Uterus (tissue), 3 donors: ENCODE measurements at regions not wholly inside any gene's neighbourhood (a gene's known extent, or its start where the extent isn't known, plus 50 kb on each side); places are given as distances from the start of the nearest gene placed in this dataset.
A peak's percentile ranks its signal among the peaks of the same experiment; 100 is the strongest.

Experiments
- DNase-seq, 2 donors: peaks; one replicate each; pipeline ENCODE4 v3.0.0-alpha.2; 2019 to 2020
- H3K27ac ChIP-seq, 2 donors: fragments of 200-600 bp; sonication (generic); 1 replicate in 1 of 2; 2 replicates in 1 of 2; pipeline ENCODE4 v1.5.1; 2016 to 2018
- H3K27me3 ChIP-seq, 2 donors: fragments of 200-600 bp; sonication (generic); one replicate each; pipeline ENCODE4 v1.5.1; 2018 to 2019; ENCODE audit warnings: control low read depth in 1 of 2
- H3K36me3 ChIP-seq, 2 donors: fragments of 200-600 bp; sonication (generic); one replicate each; pipeline ENCODE4 v1.5.1; 2019; ENCODE audit warnings: control low read depth in 1 of 2
- H3K4me1 ChIP-seq, 2 donors: fragments of 200-600 bp; sonication (generic); one replicate each; pipeline ENCODE4 v1.5.1; 2018 to 2019; ENCODE audit warnings: control low read depth in 1 of 2
- H3K4me3 ChIP-seq, 2 donors: fragments of 200-600 bp; sonication (generic); 1 replicate in 1 of 2; 2 replicates in 1 of 2; pipeline ENCODE4 v1.5.1; 2018 to 2019; ENCODE audit warnings: mild to moderate bottlenecking in 1 of 2
- H3K9me3 ChIP-seq, 2 donors: fragments of 200-600 bp; sonication (generic); one replicate each; pipeline ENCODE4 v1.5.1; 2019; ENCODE audit warnings: control low read depth in 1 of 2
- POLR2A ChIP-seq, 2 donors: fragments of 450-650 bp; IDR thresholded peaks; one replicate each; pipeline ENCODE4 v1.6.1; 2016; ENCODE audit warnings: antibody characterized with exemption in 2 of 2, mild to moderate bottlenecking in 1 of 2, moderate library complexity in 1 of 2
- intact Hi-C: fragments of 100-400 bp; cut with DNase I; formaldehyde crosslinking; loops from one replicate; pipeline ENCODE4 v1.15.1; 2023; ENCODE audit warnings: low total_unique reads
- TF ChIP-seq, protein P1 (sequence below), 4 experiments: fragments of 200-600 bp in 2 of 4; fragments of 450-650 bp in 2 of 4; sonication (generic) in 2 of 4; IDR thresholded peaks; one replicate each; pipeline ENCODE4 v1.5.1; 2016 to 2019; ENCODE audit warnings: antibody characterized with exemption in 4 of 4, mild to moderate bottlenecking in 2 of 4, moderate library complexity in 1 of 4
- donor health status: DM: yes; HTN: yes; CAD: no.

GRCh38 chr20:12294678-12295077, 377.0 kb downstream of the BTBD3 start:
- intact Hi-C loops = no loop called here
- TF ChIP-seq, protein P1, sequence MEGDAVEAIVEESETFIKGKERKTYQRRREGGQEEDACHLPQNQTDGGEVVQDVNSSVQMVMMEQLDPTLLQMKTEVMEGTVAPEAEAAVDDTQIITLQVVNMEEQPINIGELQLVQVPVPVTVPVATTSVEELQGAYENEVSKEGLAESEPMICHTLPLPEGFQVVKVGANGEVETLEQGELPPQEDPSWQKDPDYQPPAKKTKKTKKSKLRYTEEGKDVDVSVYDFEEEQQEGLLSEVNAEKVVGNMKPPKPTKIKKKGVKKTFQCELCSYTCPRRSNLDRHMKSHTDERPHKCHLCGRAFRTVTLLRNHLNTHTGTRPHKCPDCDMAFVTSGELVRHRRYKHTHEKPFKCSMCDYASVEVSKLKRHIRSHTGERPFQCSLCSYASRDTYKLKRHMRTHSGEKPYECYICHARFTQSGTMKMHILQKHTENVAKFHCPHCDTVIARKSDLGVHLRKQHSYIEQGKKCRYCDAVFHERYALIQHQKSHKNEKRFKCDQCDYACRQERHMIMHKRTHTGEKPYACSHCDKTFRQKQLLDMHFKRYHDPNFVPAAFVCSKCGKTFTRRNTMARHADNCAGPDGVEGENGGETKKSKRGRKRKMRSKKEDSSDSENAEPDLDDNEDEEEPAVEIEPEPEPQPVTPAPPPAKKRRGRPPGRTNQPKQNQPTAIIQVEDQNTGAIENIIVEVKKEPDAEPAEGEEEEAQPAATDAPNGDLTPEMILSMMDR (IDR thresholded peaks at IDR 0.05) = no peak
- TF ChIP-seq POLR2A (IDR thresholded peaks at IDR 0.05) = no peak
- Histone ChIP-seq H3K4me1 (no peaks in the 10 kb centered on the region), H3K27ac (no peak overlapping the region), H3K4me3 (no peak overlapping the region), H3K36me3 (no peaks in the 10 kb centered on the region), H3K9me3 (peaks cover 0 to 7% of the 10 kb centered on the region in 2 donors), H3K27me3 (no peaks in the 10 kb centered on the region)
- DNase-seq = no peak

GRCh38 chr20:12305188-12305950, 387.7 kb downstream of the BTBD3 start:
- TF ChIP-seq POLR2A (IDR thresholded peaks at IDR 0.05) = no peak
- TF ChIP-seq, protein P1 (IDR thresholded peaks at IDR 0.05) = no peak
- Histone ChIP-seq H3K36me3 (no peaks in the 10 kb centered on the region), H3K27me3 (no peaks in the 10 kb centered on the region), H3K4me1 (no peaks in the 10 kb centered on the region), H3K27ac (peak overlapping the region; percentile 50 to 68), H3K4me3 (no peak overlapping the region), H3K9me3 (no peaks in the 10 kb centered on the region)
- no peak for DNase-seq
- intact Hi-C loops = no loop called here

DNA sequence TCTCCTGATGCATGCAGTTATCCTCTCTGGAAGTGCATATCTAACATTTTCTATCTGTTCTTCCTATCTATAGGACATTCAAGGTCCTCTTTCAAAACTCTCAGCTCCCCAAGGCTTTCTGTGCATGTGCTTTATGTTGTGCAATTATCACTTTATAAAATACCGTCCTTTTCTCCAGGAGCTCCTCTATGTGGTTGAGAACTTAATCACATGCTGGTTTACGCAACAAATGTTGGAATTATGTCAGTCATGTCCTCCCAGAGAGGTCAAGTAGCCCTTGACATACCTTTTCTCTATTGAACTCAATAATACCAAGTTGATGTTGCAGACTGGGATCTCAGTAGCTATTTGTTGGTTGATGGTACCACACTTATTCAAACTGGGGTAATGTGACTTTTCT, 388.4 kb downstream of the BTBD3 start:
- H3K9me3 ChIP-seq = no peaks in the 10 kb centered on the region
- H3K4me3 ChIP-seq = no peak overlapping the region
- intact Hi-C loops = no loop called here
- no peak for DNase-seq
- TF ChIP-seq, protein P1 (IDR thresholded peaks at IDR 0.05) = no peak
- TF ChIP-seq POLR2A (IDR thresholded peaks at IDR 0.05) = no peak
- H3K36me3 ChIP-seq = no peaks in the 10 kb centered on the region
- H3K27me3 ChIP-seq = no peaks in the 10 kb centered on the region
- peak overlapping the region; percentile 50 to 68 for H3K27ac ChIP-seq
- H3K4me1 ChIP-seq = no peaks in the 10 kb centered on the region

- H3K4me3 ChIP-seq = no peak overlapping the region
- H3K9me3 ChIP-seq = no peaks in the 10 kb centered on the region
- DNase-seq = no peak
- no peaks in the 10 kb centered on the region for H3K36me3 ChIP-seq
- intact Hi-C loops = no loop called here
- no peak overlapping the region for H3K27ac ChIP-seq
- no peaks in the 10 kb centered on the region for H3K27me3 ChIP-seq
- TF ChIP-seq, protein P1 (IDR thresholded peaks at IDR 0.05) = no peak
- no peak for TF ChIP-seq POLR2A (IDR thresholded peaks at IDR 0.05)
- no peaks in the 10 kb centered on the region for H3K4me1 ChIP-seq
Observed at GRCh38 chr20:12311094-12311865, 393.6 kb downstream of the BTBD3 start.

DNA sequence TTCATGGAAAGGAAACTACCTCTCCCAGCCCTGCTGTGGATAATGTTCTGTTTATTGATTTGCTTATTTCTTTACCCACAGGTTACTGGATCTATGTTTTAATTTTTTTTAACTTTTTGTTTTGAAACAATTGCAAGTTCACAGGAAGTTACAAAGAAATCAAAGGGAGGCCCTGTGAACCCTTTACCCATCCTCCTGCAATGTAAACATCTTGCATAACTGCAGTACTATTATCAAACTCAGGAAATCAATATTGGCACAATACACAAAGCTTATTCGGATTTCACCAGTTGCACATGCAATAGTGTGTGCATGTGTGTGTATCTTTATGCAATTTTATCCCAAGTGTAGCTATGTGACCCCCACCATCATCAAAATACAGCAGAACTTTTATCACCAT, 398.0 kb downstream of the BTBD3 start:
- intact Hi-C loops = no loop called here
- DNase-seq = no peak
- H3K36me3 ChIP-seq = no peaks in the 10 kb centered on the region

More for the DNA sequence above, 398.0 kb downstream of the BTBD3 start:
- no peaks in the 10 kb centered on the region for H3K4me1 ChIP-seq
- H3K27ac ChIP-seq = no peak overlapping the region
- H3K4me3 ChIP-seq = no peak overlapping the region
- H3K9me3 ChIP-seq = no peaks in the 10 kb centered on the region
- no peaks in the 10 kb centered on the region for H3K27me3 ChIP-seq
- TF ChIP-seq, protein P1 (IDR thresholded peaks at IDR 0.05) = no peak
- no peak for TF ChIP-seq POLR2A (IDR thresholded peaks at IDR 0.05)
